ENCODE measurements at regions not wholly inside any gene's neighbourhood (a gene's known extent, or its start where the extent isn't known, plus 50 kb on each side); places are given as distances from the start of the nearest gene placed in this dataset.

DNA sequence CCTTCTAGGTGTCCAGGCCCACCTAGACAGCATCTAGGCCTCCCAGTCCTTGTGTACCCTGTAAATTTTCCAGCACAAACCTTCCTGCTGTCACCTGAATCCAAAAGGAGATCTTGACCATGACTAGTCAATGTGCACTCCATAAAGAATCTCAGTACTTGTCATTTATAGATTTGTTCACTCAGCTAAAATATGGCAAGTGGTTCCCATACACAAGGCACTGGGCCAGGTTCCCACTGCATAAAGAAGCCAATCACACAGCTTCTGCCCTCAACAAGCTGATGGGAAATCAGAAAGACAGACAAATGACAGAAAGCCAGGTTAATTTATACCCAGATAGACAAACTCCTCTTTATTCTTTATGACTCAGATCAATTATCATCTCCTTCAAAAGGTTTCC lies 526.8 kb downstream of the CD83 start:
- no peak for TF ChIP-seq CTCF (IDR thresholded peaks at IDR 0.05)

DNA sequence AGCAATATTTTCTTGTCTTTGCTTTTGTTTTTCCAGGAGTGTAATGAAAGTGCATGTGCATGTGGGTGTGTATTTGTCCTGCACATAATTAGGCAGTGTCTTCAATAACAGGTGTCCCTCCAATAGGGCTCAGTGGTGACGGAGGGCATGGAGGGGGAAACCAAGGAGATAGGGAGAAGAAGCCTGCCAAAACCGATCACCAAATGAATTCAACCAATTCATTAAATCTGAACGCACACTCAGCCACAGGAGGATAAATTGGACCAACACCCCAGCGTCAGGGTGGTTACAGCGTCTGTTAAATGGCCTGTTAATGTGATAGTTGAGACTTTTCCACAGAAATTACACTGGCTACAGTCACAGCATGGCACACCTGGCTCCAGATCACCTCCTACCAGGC lies 527.6 kb downstream of the CD83 start:
- 89 to 95% methylated on average over 5 of the region's 5 CpGs for WGBS, 2 donors

More for the DNA sequence above, 526.8 kb downstream of the CD83 start:
- Histone ChIP-seq H3K9me3 (no peaks in the 10 kb centered on the region), H3K36me3 (no peaks in the 10 kb centered on the region), H3K4me3 (no peak overlapping the region), H3K27ac (no peak overlapping the region), H3K4me1 (peaks cover 0 to 33% (median 12%) of the 10 kb centered on the region in 9 donors), H3K27me3 (no peaks in the 10 kb centered on the region)
- ATAC-seq (no peak), DNase-seq (no peak)
- intact Hi-C loops (cut with DNase I) = no loop called here

GRCh38 chr6:14645841-14646240 lies 528.3 kb downstream of the CD83 start:
- Histone ChIP-seq H3K27ac (no peak overlapping the region), H3K4me3 (no peak overlapping the region), H3K9me3 (no peaks in the 10 kb centered on the region), H3K27me3 (no peaks in the 10 kb centered on the region), H3K36me3 (no peaks in the 10 kb centered on the region), H3K4me1 (peaks cover 0 to 18% (median 4%) of the 10 kb centered on the region in 9 donors)
- no peak for DNase-seq
- 96 to 99% methylated on average over 3 of the region's 3 CpGs for WGBS, 2 donors
- intact Hi-C loops (cut with DNase I) = no loop called here
- no peak for TF ChIP-seq CTCF (IDR thresholded peaks at IDR 0.05)
- ATAC-seq = no peak

More for the DNA sequence above, 527.6 kb downstream of the CD83 start:
- DNase-seq (no peak), ATAC-seq (no peak)
- Histone ChIP-seq H3K9me3 (no peaks in the 10 kb centered on the region), H3K4me3 (no peak overlapping the region), H3K36me3 (no peaks in the 10 kb centered on the region), H3K4me1 (peaks cover 0 to 24% (median 4%) of the 10 kb centered on the region in 9 donors), H3K27me3 (no peaks in the 10 kb centered on the region), H3K27ac (no peak overlapping the region)
- intact Hi-C loops (cut with DNase I) = no loop called here
- TF ChIP-seq CTCF (IDR thresholded peaks at IDR 0.05) = no peak

DNA sequence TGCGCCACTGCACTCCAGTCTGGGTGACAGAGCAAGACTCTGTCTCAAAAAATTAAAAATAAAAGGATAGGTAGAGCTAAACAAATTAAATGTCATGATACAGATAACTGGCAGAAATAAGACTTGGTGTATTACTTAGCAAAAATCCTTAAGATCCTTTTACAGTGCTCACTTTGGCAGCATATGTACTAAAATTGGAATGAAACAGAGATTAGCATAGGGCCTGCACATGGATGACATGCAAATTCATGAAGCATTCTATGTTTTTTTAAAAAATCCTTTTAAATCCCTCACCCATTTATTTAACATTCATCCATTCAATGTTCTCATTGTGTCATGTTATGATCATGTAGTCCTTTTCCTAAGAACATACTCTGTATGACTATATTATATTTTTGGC lies 528.8 kb downstream of the CD83 start:
- intact Hi-C loops (cut with DNase I) = no loop called here
- Histone ChIP-seq H3K9me3 (no peaks in the 10 kb centered on the region), H3K27me3 (no peaks in the 10 kb centered on the region), H3K4me3 (no peak overlapping the region), H3K4me1 (peaks cover 0 to 13% (median 0%) of the 10 kb centered on the region in 9 donors), H3K36me3 (no peaks in the 10 kb centered on the region), H3K27ac (no peak overlapping the region)
- ATAC-seq = no peak
- 100% methylated on average over 1 of the region's 1 CpG for WGBS, 2 donors
- no peak for DNase-seq
- no peak for TF ChIP-seq CTCF (IDR thresholded peaks at IDR 0.05)
